ENCODE measurements at regions not wholly inside any gene's neighbourhood (a gene's known extent, or its start where the extent isn't known, plus 50 kb on each side); places are given as distances from the start of the nearest gene placed in this dataset.
A peak's percentile ranks its signal among the peaks of the same experiment; 100 is the strongest.
"Not testable (repeated sequence)": the region's sequence is repeated elsewhere in the genome, so short reads cannot be mapped to it uniquely, and the experiment has no call there.

DNA sequence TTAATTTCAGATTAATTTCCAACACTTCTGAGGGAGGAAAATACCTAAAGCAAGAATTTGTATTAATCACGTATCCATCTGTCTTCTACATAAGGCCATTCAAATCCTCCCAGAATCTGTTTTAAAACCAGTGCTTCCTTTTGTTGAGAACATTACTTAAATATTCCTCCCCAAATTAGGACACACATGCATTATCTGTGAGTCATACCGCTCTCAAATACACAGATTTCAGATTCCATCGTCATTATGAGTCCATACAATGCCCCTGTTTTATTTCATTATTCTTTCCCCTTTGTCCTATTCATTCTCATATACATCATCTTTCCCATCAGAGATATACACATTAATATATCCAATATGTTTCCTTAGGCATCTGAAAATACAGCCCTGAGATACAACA lies 57.3 kb upstream of the PRSS12 start:
- DNase-seq, result no peak

DNA sequence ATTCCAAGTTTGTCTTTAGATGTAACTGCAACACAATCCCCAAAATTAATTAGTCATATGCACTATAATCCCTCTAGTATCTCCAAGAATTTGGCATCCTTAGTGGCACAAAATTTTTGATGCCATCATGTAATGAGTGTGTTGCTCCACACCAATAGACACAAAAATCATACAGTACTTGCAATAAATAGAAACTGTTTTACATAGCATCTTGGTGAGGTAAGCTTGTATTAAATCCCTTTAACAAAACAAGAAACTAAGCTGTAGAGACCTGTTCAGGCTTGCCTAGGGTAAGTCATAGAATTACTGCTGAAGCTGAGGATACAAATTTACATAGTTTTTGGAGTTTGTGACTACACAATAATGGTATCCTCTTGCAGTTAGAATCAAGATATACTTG lies 64.5 kb upstream of the PRSS12 start:
- DNase-seq, result no peak

DNA sequence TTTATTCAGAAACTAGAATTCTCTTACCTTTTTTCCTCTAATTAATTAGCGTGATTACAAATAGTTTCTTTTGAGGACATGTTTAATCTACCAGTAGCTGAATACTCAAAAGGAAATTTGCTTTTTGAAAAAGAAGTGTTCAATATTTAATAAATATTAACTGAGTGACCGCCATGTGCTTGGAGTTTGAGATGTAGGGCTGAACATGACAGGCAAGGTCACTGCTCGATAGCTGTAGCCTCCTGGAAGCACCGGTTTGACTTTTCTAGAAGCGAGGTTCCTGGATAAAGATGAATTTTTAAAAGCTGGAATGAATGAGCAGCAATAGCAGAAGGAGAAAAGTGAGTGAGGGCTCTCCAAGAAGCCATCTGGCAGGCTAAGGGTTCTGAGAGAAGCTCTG lies 65.0 kb upstream of the PRSS12 start:
- DNase-seq, result not testable (repeated sequence)

DNA sequence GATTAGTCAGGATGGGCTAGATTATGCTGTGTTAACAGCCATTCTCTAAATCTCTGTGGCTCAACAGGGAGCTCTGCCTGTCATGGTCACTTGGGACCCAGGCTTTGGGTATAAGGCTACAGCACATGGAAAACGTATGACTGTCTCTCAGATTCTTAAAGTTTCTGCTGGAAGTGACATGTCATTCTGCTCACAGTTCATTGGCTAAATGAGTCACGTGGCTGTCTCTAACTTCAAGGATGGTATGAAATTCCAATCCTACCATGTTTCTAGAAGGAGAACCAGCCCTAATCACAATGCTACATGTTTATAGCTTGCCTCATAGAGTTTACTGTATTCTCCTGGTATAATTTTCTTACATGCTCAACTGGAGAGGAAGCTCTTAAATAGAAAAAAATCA lies 65.6 kb upstream of the PRSS12 start:
- DNase-seq, result not testable (repeated sequence)

DNA sequence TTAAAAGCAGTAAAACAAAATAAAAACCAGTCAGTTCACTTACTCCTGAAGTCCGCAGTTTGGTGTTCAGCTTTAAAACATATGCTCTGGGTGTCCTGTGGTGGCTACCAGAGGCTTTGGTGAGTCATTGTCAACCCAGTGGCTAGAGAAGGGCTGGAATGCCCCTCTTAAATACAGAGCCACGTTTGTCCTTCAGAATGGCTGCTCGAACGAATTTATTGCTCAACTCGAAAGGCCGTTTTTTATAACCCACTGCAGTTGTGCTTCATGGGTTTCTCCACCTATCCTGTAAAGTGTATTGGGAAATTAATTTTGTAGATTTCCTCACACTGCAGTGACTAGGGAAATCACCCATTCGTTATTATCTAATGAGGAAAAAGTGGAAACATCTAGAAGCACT lies 66.8 kb upstream of the PRSS12 start:
- DNase-seq, result not testable (repeated sequence)

DNA sequence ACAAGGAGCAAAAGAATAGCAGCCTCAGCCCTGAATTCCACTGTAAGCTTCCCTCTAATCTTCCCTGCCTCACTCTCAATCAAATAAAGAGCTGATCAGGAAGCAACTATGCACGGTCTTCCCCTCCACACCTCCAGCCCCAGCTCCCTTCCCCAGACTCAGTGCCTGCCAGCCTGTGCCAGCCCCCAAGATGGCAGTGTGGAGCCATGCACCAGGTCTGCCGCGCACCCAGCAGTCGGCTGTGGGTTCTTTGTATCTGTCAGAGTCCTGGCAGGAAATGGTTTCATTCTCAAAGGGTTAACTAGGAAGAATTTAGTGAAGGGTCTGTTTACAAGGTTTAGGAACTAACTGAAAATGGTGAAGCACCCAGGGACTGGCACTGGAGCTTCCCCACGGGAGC lies 71.3 kb upstream of the PRSS12 start:
- peak; percentile 24 for DNase-seq

DNA sequence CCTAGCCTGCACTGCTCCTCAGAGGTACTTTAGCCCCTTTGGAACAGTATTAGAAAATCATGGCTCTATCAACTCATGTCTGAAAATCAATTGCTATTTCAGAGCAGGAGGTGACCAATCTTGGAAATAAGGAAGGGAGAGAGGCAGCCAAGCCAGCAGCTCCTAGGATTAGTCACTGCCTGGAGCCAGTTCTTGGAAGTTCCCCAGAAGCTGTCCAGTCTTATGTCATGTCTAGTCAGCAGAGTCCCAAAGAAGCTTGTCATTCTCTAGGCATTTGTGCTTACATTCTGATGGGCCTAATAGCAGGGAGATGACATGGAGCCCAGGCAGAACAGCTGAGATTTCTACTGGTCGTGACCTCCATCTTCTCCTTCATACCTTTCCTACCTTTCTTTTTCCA lies 76.1 kb upstream of the PRSS12 start:
- not testable (repeated sequence) for DNase-seq

DNA sequence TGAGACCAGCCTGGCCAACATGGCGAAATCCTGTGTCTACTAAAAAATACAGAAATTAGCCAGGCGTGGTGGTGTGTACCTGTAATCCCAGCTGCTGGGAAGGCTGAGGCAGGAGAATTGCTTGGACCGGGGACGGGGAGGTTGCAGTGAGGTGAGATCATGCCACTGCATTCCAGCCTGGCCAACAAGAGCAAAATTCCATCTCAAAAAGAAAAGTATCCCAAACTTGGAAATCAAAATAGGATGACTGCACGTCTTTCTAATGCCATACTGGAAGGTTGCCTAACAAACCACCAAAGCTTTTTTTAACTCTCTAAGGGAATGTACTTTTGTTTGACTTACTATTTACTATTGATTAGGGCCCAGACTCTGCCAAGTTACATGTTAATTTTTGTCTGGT lies 79.6 kb upstream of the PRSS12 start:
- DNase-seq, result not testable (repeated sequence)

DNA sequence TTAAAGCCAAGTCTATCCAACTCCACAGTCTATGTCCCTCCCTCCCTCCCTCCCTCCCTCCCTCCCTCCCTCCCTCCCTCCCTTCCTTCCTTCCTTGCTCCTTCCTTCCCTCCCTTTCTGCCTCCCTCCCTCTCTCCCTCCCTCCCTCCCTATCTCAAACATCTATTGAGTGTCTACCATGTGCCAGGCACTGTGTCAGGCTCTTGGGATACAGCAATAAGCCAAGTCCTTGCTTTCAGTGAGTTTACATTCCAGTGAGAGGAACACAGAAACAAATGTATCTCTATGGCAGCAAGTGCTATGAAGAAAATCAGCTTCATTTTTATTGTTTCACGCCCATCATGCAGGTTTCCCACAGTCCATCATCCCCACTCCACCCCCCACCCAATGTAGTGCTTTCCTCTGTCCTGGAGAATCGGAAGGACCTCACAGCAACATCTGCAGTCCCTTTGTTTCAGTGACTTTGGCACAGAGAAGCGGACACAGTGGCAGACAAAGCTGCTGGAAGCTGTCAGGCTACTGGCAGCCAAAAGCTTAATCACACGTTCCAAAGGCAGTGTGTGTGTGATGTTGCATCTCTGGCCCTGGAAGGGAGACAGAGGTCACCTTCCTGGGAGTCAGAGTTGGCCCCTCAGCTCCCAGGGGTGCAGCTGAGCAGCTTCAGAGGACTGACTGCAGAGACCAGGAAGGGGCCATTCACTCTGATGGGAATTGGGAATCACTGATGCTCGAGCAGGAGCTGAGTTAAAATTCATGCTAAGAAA lies 81.0 kb upstream of the PRSS12 start:
- DNase-seq, result not testable (repeated sequence)

DNA sequence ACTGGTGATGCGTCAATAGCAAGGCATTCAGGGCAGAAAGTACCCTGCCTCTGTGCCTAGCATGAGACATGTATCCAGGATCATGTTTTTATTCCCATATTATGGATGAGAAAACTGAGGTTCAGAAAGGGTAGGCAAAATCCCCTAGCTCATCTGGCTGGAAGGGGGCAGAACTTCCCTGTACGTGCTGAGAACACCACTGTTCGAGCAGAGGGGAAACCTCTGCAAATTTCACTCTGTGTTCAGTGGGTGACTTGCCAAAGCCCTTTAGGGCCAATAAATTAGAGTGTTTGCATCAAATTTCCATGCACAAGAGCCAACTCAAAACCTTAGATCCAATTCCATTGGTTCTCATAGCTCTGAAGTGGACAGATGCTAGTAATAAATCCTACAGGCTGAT lies 82.6 kb upstream of the PRSS12 start:
- DNase-seq, result peak; percentile 20

DNA sequence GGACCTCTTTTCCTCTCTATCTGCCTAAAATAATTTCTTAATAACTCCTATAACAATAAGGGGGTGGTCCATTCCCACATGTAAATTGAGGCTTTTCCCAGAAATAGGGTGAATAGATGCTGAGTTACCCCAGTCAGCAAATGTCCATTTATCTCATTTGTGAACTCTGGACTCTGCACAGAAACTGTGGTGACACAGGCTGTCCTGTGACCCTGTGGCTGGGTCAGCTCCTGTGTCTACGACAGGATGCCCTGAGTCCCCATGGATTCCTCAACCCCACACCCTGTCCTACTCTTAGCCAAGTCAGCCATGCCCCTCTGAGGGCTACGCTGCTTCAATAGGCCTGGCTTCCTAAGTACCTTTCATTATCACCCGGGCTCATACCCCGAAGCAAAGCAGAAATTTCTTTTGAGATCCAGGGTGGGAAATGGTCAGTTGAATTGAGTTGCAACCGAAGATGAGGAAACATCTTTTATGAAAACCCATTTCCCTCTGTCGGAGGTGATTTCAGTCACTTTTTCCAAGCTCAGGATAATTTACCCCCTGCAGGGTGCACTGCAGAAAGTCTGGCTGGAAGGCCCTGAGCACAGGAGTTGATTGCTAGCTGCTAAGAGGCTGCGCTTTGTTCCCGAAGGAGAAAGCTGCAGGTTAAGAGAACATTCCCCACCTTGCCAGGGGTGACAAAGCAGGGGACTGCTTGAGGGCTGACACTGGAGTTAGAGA lies 89.5 kb upstream of the PRSS12 start:
- DNase-seq, result not testable (repeated sequence)

DNA sequence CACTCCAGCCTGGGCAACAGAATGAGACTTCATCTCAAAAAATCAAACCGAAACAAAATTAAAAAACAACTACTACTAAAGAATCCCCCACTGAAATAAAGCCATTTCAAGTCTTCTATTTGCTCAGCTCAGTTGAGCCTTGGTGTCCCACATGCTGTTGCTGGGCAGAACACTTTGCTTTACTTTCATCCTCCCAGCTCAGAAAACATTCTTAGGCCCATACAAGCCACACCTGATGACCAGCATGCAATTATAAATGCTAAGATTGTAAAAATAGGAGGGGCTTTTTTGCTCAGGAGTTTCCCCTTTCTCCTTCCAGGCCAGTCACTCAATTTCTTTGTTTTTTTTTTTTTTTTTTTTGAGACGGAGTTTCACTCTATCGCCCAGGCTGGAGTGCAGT lies 94.6 kb upstream of the PRSS12 start:
- not testable (repeated sequence) for DNase-seq

DNA sequence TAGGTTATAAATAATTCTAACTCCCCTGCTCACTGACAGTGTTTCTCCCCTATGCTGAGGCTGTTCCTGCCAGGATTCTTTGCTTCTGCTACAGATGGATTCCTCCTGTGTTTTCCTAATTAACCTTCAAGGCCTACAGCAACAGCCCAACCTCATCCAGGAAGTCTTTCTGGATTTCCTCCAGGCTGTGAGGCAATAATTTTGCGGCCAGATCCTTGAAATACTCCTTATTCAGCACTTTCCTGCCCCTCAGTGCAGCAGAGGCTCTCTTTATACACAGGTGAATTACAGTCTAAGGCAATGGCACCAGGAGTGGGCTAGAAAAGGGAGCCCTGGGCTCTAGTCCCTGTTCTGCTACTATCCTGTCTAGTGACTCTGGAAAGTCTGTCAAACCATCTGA lies 102.1 kb upstream of the PRSS12 start:
- not testable (repeated sequence) for DNase-seq

DNA sequence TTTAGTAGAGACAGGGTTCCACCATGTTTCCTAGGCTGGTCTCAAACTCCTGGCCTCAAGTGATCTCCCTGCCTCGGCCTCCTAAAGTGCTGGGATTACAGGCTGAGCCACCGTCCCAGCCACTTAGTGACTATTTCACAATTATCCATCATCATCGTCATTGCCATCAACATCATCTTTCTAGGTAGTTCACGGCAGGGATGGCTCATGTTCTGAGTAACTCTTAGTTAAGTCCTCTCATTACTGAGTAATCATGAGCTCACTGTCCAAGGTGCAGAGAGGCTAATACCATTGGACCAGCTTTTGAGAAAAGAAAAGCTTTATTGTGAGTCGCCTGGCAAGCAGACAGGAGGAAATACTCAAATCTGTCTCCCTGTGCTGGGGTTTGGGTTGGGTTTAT lies 108.6 kb upstream of the PRSS12 start:
- DNase-seq, result not testable (repeated sequence)

DNA sequence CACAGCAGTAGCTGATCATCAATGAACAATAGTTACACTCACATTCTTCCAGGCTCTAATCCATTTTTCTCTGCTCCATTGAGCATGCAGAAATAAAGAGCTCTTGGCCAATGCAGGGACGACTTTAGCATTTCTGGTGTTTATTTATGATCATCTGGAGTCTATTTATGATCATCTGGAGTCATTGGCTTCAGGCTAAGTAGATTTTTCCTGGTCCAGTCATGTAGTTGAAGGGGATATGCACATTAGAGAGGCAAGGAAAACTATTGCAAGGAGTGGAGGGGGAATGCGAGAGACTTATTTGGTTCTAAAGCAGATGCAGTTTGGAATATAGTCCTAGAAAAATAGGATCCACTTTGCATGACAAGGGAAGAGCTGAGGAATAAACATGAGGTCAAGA lies 113.0 kb upstream of the PRSS12 start:
- DNase-seq, result not testable (repeated sequence)

DNA sequence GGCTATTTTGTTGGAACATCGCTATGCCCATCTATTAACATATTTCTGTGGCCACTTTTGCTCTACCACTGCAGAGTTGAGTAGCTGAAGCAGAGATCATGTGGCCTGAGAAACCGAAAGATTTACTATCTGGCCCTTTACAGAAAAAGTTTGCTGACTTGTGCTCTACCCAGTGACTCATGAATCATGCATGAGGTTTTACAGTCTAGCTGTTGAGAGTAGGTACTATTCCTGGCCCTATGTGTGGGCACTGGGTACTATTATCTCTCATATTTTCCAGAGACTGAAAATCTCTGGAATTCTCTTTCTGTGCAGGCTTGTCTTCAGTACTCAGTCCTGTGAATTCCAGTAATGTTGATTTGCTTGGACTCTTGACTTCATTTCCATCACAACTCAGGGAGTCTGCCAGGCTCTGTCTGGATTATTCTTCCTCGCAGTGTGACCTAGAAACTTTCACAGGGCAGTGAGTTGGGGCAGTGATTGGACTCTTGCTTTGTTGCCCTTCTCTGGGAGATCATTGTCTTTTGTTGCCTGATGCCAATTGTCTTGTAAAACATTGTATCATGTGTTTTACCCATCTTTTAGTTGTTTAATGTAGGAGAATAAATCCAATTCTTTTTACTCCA lies 121.3 kb upstream of the PRSS12 start:
- DNase-seq, result not testable (repeated sequence)

DNA sequence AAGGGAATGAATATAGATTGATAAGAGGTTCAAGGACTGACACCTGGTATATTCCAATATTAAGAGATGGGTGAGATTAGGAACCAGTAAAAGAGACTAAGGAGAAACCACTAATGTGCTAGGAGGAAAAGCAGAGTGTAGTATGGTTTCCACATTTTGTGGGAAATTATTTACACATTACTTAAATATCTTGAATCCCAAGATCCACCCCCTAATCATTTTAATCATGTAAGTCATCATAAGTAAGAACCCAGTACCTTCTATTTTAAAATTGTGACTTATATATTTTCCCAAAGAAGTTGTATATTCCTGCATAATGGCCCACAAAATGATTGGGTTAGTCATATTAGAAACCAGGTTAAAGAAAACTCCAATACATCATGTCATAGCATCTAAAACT lies 122.0 kb upstream of the PRSS12 start:
- not testable (repeated sequence) for DNase-seq

DNA sequence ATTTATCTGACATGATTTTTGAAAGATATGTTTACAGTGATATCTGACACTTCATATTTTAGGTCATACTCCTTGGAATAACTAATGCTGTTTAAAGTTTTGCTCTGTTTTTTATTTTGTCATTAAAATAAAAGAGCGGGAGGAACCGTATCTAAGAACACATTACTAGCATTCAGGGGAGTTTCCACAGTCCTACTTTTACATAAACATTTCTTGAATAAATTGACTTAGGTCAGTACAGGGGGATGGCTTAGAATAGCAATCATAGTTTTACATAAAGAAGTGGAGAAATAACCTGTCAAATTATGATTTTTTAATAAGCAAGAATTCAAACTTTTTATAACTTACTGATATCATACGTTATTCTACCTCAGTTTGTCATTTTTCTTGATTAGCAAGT lies 123.1 kb upstream of the PRSS12 start:
- DNase-seq, result not testable (repeated sequence)

DNA sequence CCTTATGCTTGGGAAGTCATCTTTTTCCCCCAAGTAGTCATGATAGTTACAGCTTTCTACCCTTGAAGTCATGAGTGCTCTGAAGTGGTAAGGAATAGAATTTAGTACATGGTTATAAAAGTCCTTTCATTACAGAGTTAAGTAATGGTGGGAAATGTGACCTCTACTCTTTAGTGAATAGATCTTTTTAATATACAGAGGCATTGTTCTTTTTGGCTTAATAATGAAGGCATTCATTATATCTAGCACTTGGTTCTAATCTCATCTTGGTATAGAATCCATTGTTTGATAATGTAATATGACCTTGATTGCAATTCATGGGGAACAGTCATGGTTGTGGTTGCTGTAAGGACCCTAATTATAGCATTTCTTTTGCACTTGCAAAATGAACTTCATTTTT lies 125.0 kb upstream of the PRSS12 start:
- not testable (repeated sequence) for DNase-seq

DNA sequence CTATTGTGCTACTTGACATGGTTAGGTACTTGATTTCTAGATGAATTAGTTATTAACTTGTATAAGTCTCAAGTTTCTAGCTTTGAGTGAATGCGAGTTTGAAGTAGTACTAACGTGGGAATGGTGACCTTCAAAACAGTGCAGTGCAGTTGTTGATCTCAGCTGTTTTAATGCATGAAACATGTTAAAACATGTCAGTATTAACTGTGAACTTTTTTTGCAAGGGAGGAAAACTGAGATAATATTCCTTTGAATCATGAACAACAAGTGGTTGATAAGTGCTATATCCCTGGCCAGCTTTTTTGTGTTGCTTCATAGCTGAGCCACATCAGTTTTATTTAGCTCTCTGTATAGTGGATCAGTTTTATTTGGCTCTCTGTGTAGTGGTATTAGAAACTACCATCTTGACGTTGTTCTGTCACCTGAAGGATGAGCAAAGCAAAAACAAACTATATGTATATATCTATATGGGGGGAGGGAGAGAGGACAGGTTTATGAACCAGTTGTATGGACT lies 133.1 kb upstream of the PRSS12 start:
- not testable (repeated sequence) for DNase-seq

DNA sequence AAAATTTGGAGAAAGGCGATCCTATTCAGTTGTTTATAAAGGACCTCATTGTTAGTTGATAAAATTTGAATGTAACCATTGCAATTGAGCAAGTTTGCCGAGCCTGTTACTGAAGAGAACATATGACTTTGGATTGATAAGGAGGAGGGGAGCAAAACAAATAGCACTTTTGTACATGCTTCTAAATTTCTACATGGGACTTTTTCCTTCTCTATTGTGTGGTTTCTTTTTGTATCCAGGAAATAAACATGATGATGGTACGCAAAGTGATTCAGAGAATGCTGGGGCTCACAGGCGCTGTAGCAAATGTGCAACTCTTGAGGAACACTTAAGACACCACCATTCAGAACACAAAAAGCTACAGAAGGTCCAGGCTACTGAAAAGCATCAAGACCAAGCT lies 140.2 kb upstream of the PRSS12 start:
- DNase-seq, result not testable (repeated sequence)

DNA sequence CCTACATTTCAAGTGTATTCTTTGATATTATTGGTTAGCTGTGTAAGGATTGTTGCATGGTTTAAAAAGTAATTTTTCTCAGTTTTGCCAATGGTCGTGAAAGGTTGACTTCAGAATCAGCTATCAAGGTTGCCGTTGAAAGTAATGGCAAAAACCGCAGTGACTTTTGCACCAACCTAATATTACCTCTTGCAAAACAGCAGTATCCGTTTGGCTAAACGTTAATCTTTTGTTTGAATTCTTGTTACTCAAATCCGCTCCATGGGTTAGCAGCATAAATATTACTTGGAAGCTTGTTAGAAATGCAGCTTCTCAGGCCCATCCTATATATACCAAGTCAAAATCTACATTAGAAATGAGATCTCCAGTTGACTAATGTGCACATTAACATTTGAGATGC lies 141.6 kb upstream of the PRSS12 start:
- not testable (repeated sequence) for DNase-seq

DNA sequence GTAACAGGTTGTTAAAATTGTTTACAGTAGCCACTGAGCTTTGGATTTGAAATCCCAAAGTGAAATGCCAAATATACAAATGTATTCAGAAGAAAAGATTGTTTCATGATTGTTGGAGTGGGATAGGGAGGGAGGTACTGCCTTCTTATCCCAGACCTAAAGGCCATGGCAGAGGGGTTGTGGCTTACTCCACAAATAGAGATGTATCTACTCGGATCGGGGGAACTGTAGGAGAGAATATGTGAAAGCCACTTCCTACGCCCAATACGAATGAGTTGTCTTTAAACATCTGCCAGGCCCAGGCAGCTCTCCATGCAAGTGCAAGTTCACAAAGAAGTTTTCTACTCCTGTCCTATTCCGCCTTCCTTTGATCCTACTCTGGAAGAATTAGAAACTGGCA lies 150.2 kb upstream of the PRSS12 start:
- not testable (repeated sequence) for DNase-seq

DNA sequence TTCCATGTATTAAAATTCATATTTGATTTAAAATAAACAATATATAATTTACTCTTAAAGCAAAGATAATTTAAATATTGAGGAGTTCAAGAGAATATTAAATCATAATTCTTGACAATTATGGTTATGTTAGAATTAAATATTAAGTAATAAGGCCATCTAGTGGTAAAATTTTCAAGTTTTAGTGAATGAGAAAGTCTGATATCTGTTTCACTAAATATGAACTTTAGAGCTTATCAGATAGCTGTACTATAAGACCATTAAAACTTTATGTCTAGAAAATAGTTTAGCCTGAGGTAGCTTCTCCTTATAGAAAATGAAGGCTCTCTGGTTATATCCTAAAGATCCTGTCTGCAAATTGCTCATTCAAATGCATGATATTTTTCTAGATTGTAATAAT lies 152.1 kb upstream of the PRSS12 start:
- DNase-seq, result not testable (repeated sequence)
